OCI-LY3 (cell line): ENCODE measurements at regions not wholly inside any gene's neighbourhood (a gene's known extent, or its start where the extent isn't known, plus 50 kb on each side); places are given as distances from the start of the nearest gene placed in this dataset.

Experiments used
- CTCF ChIP-seq: fragments of 200-600, 300-600 bp; sonication (generic); IDR thresholded peaks from 2 replicates; pipeline ENCODE4 v1.5.1; 2014; ENCODE audit warnings: antibody characterized with exemption, low read length, low read depth
- EZH2phosphoT487 ChIP-seq: fragments of 200-600 bp; shearing (Covaris generic); IDR thresholded peaks from 2 replicates; pipeline ENCODE4 v1.6.1; 2018; ENCODE audit warnings: antibody characterized with exemption, mixed run types, low read depth

- no peak for TF ChIP-seq CTCF
- TF ChIP-seq EZH2phosphoT487: no peak
Measured at GRCh38 chr5:20359377-20359776, 371.4 kb upstream of the CDH18 start.
